Hematopoietic multipotent progenitor cell (in vitro differentiated cells): ENCODE measurements at regions not wholly inside any gene's neighbourhood (a gene's known extent, or its start where the extent isn't known, plus 50 kb on each side); places are given as distances from the start of the nearest gene placed in this dataset.
"Not testable (repeated sequence)": the region's sequence is repeated elsewhere in the genome, so short reads cannot be mapped to it uniquely, and the experiment has no call there.

Source experiments
- DNase-seq, 3 donors: peaks; one replicate each; pipeline ENCODE4 v3.0.0-alpha.2; 2011 to 2015; ENCODE audit warnings: low read depth in 2 of 3, low spot score in 2 of 3

GRCh38 chr5:14054965-14055963 lies 87.9 kb upstream of the TRIO start:
- DNase-seq: no peak

- no peak for DNase-seq
Observed at GRCh38 chr5:14054111-14054854, 88.9 kb upstream of the TRIO start.

- DNase-seq: no peak
Observed at GRCh38 chr5:14050821-14051220, 92.3 kb upstream of the TRIO start.

GRCh38 chr5:14048434-14048833 lies 94.7 kb upstream of the TRIO start:
- DNase-seq: no peak

GRCh38 chr5:14041528-14042192 lies 97.2 kb upstream of the DNAH5 start:
- DNase-seq: no peak

- DNase-seq: no peak
Observed at GRCh38 chr5:14040542-14040941, 96.1 kb upstream of the DNAH5 start.

- no peak for DNase-seq
Observed at GRCh38 chr5:14039576-14039975, 95.1 kb upstream of the DNAH5 start.

GRCh38 chr5:14039063-14039462 lies 94.6 kb upstream of the DNAH5 start:
- no peak for DNase-seq

GRCh38 chr5:14038341-14038959 lies 94.0 kb upstream of the DNAH5 start:
- no peak for DNase-seq

- no peak for DNase-seq
Observed at GRCh38 chr5:14036947-14037346, 92.5 kb upstream of the DNAH5 start.

- peak in 2 of 3 donors; percentile 13 to 14 for DNase-seq
Observed at GRCh38 chr5:14036514-14036913, 92.0 kb upstream of the DNAH5 start.

- DNase-seq: peak in 2 of 3 donors; percentile 63 to 83
Observed at GRCh38 chr5:14035859-14036503, 91.5 kb upstream of the DNAH5 start.

GRCh38 chr5:14034963-14035362 lies 90.5 kb upstream of the DNAH5 start:
- no peak for DNase-seq

GRCh38 chr5:14032918-14033317 lies 88.4 kb upstream of the DNAH5 start:
- no peak for DNase-seq

GRCh38 chr5:14028938-14029584 lies 84.6 kb upstream of the DNAH5 start:
- no peak for DNase-seq

- DNase-seq: no peak
Observed at GRCh38 chr5:14028188-14028587, 83.7 kb upstream of the DNAH5 start.

- no peak for DNase-seq
Observed at GRCh38 chr5:14025569-14026286, 81.2 kb upstream of the DNAH5 start.

GRCh38 chr5:14022971-14023370 lies 78.5 kb upstream of the DNAH5 start:
- DNase-seq: no peak

- not testable (repeated sequence) for DNase-seq
Observed at GRCh38 chr5:14020944-14021343, 76.5 kb upstream of the DNAH5 start.
